Mesodermal cell (in vitro differentiated cells): ENCODE measurements at regions not wholly inside any gene's neighbourhood (a gene's known extent, or its start where the extent isn't known, plus 50 kb on each side); places are given as distances from the start of the nearest gene placed in this dataset.

Experiments used
- H3K27ac ChIP-seq: 2 replicates; pipeline ENCODE4 v1.7.0; 2013; ENCODE audit warnings: mild to moderate bottlenecking, low read depth, low read length, moderate library complexity; ENCODE audit not compliant: severe bottlenecking
- H3K36me3 ChIP-seq: 2 replicates; pipeline ENCODE4 v1.7.1; 2013; ENCODE audit warnings: mild to moderate bottlenecking, low read length, moderate library complexity; ENCODE audit not compliant: control insufficient read depth, insufficient read depth
- H3K4me1 ChIP-seq: one replicate; pipeline ENCODE4 v1.7.1; 2013; ENCODE audit warnings: mild to moderate bottlenecking, low read length; ENCODE audit not compliant: insufficient read depth, control insufficient read depth, poor library complexity, severe bottlenecking
- H3K4me3 ChIP-seq: 2 replicates; pipeline ENCODE4 v1.7.0; 2013; ENCODE audit warnings: low read length, control low read depth, mild to moderate bottlenecking; ENCODE audit not compliant: insufficient read depth, poor library complexity, severe bottlenecking; ENCODE audit errors: extremely low read depth
- H3K9me3 ChIP-seq: 2 replicates; pipeline ENCODE4 v1.7.1; 2013; ENCODE audit warnings: mild to moderate bottlenecking, low read length, moderate library complexity; ENCODE audit not compliant: control insufficient read depth
- WGBS, 2 experiments: methylation state at CpG; one replicate each; pipeline ENCODE4 v1.1.5; 2013; ENCODE audit warnings: missing lambda C conversion rate in 2 of 2; ENCODE audit not compliant: insufficient coverage in 2 of 2; 5-methylcytosine and 5-hydroxymethylcytosine counted together

- Histone ChIP-seq H3K4me3 (no peak overlapping the region), H3K9me3 (no peaks in the 10 kb centered on the region), H3K27ac (no peak overlapping the region), H3K36me3 (no peaks in the 10 kb centered on the region), H3K4me1 (no peaks in the 10 kb centered on the region)
- 88 to 90% methylated on average over 4 to 5 of the region's 6 CpGs for WGBS, 2 experiments
Measured at GRCh38 chr6:138677538-138677937, 96.0 kb upstream of the CCDC28A start.

DNA sequence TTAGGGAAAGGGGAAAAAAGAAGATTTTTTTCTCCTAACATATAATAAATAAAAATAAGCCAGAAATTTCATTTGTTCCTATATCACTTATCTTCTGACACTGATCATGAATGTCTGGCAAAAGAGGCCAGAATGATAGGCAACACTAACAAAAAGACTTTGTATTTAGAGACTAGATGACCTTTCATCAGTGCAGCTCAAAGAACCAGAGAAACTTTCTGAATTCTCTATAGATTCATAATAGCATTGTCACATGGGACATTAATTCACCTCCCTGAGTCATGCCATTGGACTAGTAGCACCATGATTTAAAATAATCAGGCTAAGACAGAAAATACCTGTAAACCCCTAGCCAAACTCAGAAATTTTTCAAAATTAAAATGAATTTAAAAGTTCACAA lies 95.4 kb upstream of the CCDC28A start:
- no peaks in the 10 kb centered on the region for H3K36me3 ChIP-seq
- H3K27ac ChIP-seq: no peak overlapping the region
- no peak overlapping the region for H3K4me3 ChIP-seq
- H3K9me3 ChIP-seq: no peaks in the 10 kb centered on the region
- peaks cover 6% of the 10 kb centered on the region for H3K4me1 ChIP-seq

GRCh38 chr6:138680085-138680484 lies 93.5 kb upstream of the CCDC28A start:
- no peaks in the 10 kb centered on the region for H3K36me3 ChIP-seq
- H3K4me3 ChIP-seq: no peak overlapping the region
- H3K27ac ChIP-seq: no peak overlapping the region
- H3K9me3 ChIP-seq: no peaks in the 10 kb centered on the region
- 82 to 100% methylated on average over 3 of the region's 4 CpGs for WGBS, 2 experiments
- peaks cover 7% of the 10 kb centered on the region for H3K4me1 ChIP-seq

DNA sequence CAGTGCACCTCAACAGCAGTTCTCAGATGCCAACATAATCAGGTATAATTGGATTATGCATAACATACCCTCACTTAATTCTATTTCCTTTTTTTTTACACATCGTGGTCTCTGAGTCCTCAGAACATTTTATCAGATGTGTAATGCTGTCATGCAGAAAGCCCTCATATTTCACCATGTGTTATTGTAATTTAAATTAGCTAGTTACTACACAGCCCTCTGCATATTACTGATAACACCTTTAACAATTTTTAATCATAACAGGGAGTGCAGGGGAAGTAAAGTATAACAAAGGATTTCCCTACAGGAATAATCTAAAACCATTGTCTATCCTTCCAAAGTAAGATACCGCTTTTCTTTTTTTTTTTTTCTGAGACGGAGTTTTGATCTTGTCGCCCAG lies 91.9 kb upstream of the CCDC28A start:
- no peak overlapping the region for H3K4me3 ChIP-seq
- WGBS, 2 experiments: 90 to 100% methylated on average over 2 to 3 of the region's 4 CpGs
- no peaks in the 10 kb centered on the region for H3K9me3 ChIP-seq
- H3K4me1 ChIP-seq: peaks cover 7% of the 10 kb centered on the region
- no peaks in the 10 kb centered on the region for H3K36me3 ChIP-seq
- no peak overlapping the region for H3K27ac ChIP-seq

DNA sequence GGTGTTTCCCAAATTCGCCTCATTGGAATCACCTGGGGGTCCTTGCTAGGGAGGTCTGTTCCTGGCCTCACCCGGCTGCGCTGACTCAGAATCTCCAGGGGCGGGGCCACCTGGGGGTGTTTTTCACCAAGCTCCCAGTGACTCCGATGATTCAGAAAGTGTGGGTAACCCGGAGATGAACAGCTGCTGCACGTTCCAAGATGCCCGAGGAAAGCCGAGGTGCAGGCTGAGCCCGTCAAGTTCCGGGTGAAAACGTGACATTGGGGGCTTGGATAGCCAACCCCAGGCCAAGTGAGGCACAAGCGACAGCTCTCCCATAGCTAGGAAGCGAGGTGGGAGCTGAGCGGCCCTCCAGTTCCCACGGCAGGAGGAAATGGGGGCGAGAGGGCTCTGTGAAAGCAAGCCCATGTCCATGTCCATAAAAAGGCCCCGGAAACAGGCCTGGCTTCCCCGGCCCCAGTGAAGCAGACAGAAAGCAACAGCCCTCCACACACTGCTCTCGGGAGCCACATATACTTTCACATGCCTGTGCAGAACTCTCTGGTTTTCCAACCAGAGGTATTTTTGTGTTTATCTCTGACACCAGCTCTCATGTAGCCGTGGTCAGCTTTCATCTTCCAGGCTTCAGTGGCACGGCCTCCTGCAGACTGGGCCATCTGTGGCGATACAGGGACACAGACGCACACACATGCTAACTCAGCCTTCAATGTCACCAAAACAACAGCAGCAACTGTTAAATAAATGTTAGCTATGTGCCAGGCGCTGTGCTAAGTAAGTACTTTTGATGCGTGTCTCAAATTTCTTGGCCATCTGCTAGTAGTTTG lies 90.7 kb upstream of the CCDC28A start:
- Histone ChIP-seq H3K27ac (peak overlapping the region; percentile 36), H3K9me3 (no peaks in the 10 kb centered on the region)

GRCh38 chr6:138685257-138685656 lies 88.3 kb upstream of the CCDC28A start:
- no peak overlapping the region for H3K27ac ChIP-seq
- no CpG with 5 or more reads among the region's 2 CpGs for WGBS, 2 experiments

More for the DNA sequence above, 90.7 kb upstream of the CCDC28A start:
- Histone ChIP-seq H3K36me3 (no peaks in the 10 kb centered on the region), H3K4me1 (peaks cover 7% of the 10 kb centered on the region), H3K4me3 (no peak overlapping the region)
- 89 to 91% methylated on average over 23 to 24 of the region's 26 CpGs for WGBS, 2 experiments

DNA sequence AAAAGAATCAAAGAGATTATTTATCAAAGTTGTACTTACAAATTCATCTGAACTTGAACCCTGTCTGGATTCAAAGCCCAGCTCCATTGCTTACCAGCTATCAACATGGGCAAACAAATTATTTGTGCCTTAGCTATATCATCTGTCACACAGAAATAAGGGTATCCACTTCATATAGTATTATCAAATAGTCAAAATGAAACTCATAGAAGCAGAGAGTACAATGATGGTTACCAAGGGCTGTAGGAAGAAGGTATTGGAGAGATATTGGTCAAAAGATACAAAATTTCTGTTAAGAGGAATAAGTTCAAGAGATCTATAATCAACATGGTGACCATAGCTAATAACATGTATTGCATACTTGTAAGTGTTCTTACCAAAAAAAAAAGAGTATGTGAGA lies 87.8 kb upstream of the CCDC28A start:
- Histone ChIP-seq H3K4me3 (no peak overlapping the region), H3K27ac (no peak overlapping the region), H3K4me1 (peaks cover 7% of the 10 kb centered on the region), H3K36me3 (no peaks in the 10 kb centered on the region), H3K9me3 (no peaks in the 10 kb centered on the region)

More at GRCh38 chr6:138685257-138685656, 88.3 kb upstream of the CCDC28A start:
- no peaks in the 10 kb centered on the region for H3K36me3 ChIP-seq
- peaks cover 7% of the 10 kb centered on the region for H3K4me1 ChIP-seq
- no peaks in the 10 kb centered on the region for H3K9me3 ChIP-seq
- no peak overlapping the region for H3K4me3 ChIP-seq

DNA sequence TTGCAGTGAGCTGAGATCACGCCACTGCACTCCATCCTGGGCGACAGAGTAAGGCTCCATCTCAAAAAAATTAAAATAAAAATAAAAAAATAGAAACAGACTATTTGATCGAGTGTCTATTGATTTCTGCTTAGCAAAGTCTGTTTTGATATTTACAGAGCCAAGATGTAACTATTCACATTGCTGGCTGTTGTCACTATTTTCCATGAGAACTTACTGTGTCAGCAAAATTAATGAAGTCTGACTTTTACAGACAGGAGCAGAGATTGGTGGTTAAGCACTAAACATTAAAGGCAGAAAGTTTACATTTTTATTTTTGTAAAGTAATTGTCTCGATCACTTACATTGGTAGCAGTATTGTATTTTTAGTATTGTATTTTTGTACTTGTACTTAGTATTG lies 85.0 kb upstream of the CCDC28A start:
- 67 to 80% methylated on average over 1 of the region's 4 CpGs for WGBS, 2 experiments
- H3K4me3 ChIP-seq: no peak overlapping the region
- H3K27ac ChIP-seq: no peak overlapping the region

GRCh38 chr6:138689849-138690248 lies 83.7 kb upstream of the CCDC28A start:
- 83 to 90% methylated on average over 4 to 6 of the region's 6 CpGs for WGBS, 2 experiments
- H3K4me1 ChIP-seq: no peaks in the 10 kb centered on the region
- no peak overlapping the region for H3K4me3 ChIP-seq
- no peaks in the 10 kb centered on the region for H3K36me3 ChIP-seq
- H3K27ac ChIP-seq: no peak overlapping the region
- no peaks in the 10 kb centered on the region for H3K9me3 ChIP-seq

More for the DNA sequence above, 85.0 kb upstream of the CCDC28A start:
- Histone ChIP-seq H3K4me1 (no peaks in the 10 kb centered on the region), H3K36me3 (no peaks in the 10 kb centered on the region), H3K9me3 (no peaks in the 10 kb centered on the region)

DNA sequence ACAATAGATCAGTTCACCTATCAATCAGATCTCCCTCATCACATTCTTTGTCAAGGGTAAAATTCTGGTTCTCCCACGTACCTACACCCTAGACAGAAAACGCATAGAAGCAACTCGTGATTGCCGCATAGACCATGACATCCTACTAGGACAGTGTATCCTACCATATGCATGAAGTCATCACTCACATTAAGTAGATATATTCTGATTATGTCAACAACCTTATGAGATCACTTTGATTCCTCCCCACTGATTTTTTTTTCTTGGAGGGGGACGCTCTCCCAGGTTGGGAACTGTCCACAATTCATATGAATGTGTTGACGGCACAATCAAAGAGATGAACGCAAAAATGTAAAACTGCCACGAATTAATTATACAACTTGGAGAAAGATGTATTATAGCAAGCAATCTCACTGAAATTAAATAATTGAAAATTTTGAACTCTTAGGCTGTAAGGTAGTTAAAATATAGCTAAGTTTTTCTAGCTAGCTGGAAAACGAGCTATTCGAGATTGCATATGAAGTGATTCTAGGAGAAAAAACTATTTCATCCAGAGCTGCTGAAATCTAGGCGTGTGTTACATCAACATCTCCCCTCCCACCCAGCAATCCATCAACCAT lies 82.5 kb upstream of the CCDC28A start:
- Histone ChIP-seq H3K4me1 (no peaks in the 10 kb centered on the region), H3K9me3 (no peaks in the 10 kb centered on the region), H3K27ac (no peak overlapping the region), H3K4me3 (peak overlapping the region; percentile 56), H3K36me3 (no peaks in the 10 kb centered on the region)
- WGBS, 2 experiments: 85 to 100% methylated on average over 3 of the region's 11 CpGs

GRCh38 chr6:138691595-138692057 lies 81.9 kb upstream of the CCDC28A start:
- Histone ChIP-seq H3K4me1 (no peaks in the 10 kb centered on the region), H3K36me3 (no peaks in the 10 kb centered on the region), H3K9me3 (no peaks in the 10 kb centered on the region), H3K4me3 (peak overlapping the region; percentile 56), H3K27ac (no peak overlapping the region)
- 18 to 25% methylated on average over 8 to 14 of the region's 14 CpGs for WGBS, 2 experiments
